K562 (cell line): ENCODE measurements at regions not wholly inside any gene's neighbourhood (a gene's known extent, or its start where the extent isn't known, plus 50 kb on each side); places are given as distances from the start of the nearest gene placed in this dataset.
A peak's percentile ranks its signal among the peaks of the same experiment; 100 is the strongest.

ENCODE experiments used
- BMI1 ChIP-seq: fragments of 150-350 bp; IDR thresholded peaks from 2 replicates; pipeline ENCODE4 v1.6.1; 2014; ENCODE audit warnings: low read length
- CBX8 ChIP-seq: fragments of 200-600 bp; sonication (generic); IDR thresholded peaks from 2 replicates; pipeline ENCODE4 v1.6.1; 2012; ENCODE audit warnings: borderline replicate concordance, mixed run types, low read depth, mild to moderate bottlenecking, moderate library complexity, mixed read lengths, low read length, control low read depth, inconsistent platforms; ENCODE audit not compliant: poor library complexity, severe bottlenecking; ENCODE audit errors: extremely low read depth
- FOXA1 ChIP-seq: fragments of 450-650 bp; IDR thresholded peaks from 2 replicates; pipeline ENCODE4 v1.6.1; 2016; ENCODE audit warnings: mild to moderate bottlenecking, borderline replicate concordance
- GABPB1 ChIP-seq: sonication (generic); formaldehyde crosslinking; IDR thresholded peaks from 2 replicates; pipeline ENCODE4 v1.8.0; 2022; ENCODE audit warnings: mild to moderate bottlenecking, missing genetic modification reagents
- HDAC8 ChIP-seq: fragments of 450-650 bp; IDR thresholded peaks from 2 replicates; pipeline ENCODE4 v1.6.1; 2016; ENCODE audit warnings: mild to moderate bottlenecking, missing genetic modification characterization, moderate library complexity, missing compliant biosample characterization
- HMG20A ChIP-seq: fragments of 450-650 bp; formaldehyde crosslinking; conservative IDR thresholded peaks from 2 replicates; pipeline ENCODE4 v1.4.0; 2020; ENCODE audit warnings: mild to moderate bottlenecking, mixed read lengths
- ILF3 ChIP-seq: fragments of 450-650 bp; IDR thresholded peaks from 2 replicates; pipeline ENCODE4 v1.6.1; 2018; ENCODE audit warnings: antibody characterized with exemption, mild to moderate bottlenecking, moderate library complexity, borderline replicate concordance
- KHSRP ChIP-seq: fragments of 450-650 bp; IDR thresholded peaks from 2 replicates; pipeline ENCODE4 v1.6.1; 2017
- KLF6 ChIP-seq: fragments of 250-450 bp; sonication (Bioruptor Pico); IDR thresholded peaks from 2 replicates; pipeline ENCODE4 v1.4.0; 2020; ENCODE audit warnings: mild to moderate bottlenecking, moderate library complexity, borderline replicate concordance
- MAFG ChIP-seq: fragments of 450-650 bp; conservative IDR thresholded peaks from 2 replicates; pipeline ENCODE4 v1.6.1; 2016; ENCODE audit warnings: missing genetic modification characterization, missing compliant biosample characterization
- MTA2 ChIP-seq: fragments of 450-650 bp; IDR thresholded peaks from 2 replicates; pipeline ENCODE4 v1.6.1; 2016; ENCODE audit warnings: low read depth
- SAFB ChIP-seq: fragments of 200-400 bp; formaldehyde crosslinking; IDR thresholded peaks from 2 replicates; pipeline ENCODE4 v1.6.1; 2017; ENCODE audit warnings: low read depth, low read length, borderline replicate concordance
- SMC3 ChIP-seq: conservative IDR thresholded peaks from 2 replicates; pipeline ENCODE4 v1.6.1; 2011; ENCODE audit warnings: low read depth, low read length, improper control_type of control experiment; ENCODE audit not compliant: insufficient read depth
- SRSF9 ChIP-seq: fragments of 200-400 bp; formaldehyde crosslinking; IDR thresholded peaks from 2 replicates; pipeline ENCODE4 v1.6.1; 2017; ENCODE audit warnings: low read depth, low read length, borderline replicate concordance
- ZNF41 ChIP-seq: fragments of 250-450 bp; sonication (Bioruptor Pico); conservative IDR thresholded peaks from 2 replicates; pipeline ENCODE4 v1.4.0; 2020; ENCODE audit warnings: mild to moderate bottlenecking
- ZNF830 ChIP-seq: fragments of 250-450 bp; sonication (Bioruptor Pico); IDR thresholded peaks from 2 replicates; pipeline ENCODE4 v1.5.0; 2021; ENCODE audit warnings: mild to moderate bottlenecking
- TF ChIP-seq, protein P1 (sequence below): fragments of 250-450 bp; sonication (Bioruptor Pico); IDR thresholded peaks from 2 replicates; pipeline ENCODE4 v1.5.0; 2021; ENCODE audit warnings: mild to moderate bottlenecking, moderate library complexity
- TF ChIP-seq, protein P2 (sequence below): fragments of 450-650 bp; IDR thresholded peaks from 2 replicates; pipeline ENCODE4 v1.6.1; 2016; ENCODE audit warnings: borderline replicate concordance
- TF ChIP-seq, protein P3 (sequence below): fragments of 200-800 bp; sonication (Bioruptor generic); IDR thresholded peaks from 2 replicates; pipeline ENCODE4 v1.6.1; 2017; ENCODE audit warnings: missing genetic modification characterization, missing compliant biosample characterization

DNA sequence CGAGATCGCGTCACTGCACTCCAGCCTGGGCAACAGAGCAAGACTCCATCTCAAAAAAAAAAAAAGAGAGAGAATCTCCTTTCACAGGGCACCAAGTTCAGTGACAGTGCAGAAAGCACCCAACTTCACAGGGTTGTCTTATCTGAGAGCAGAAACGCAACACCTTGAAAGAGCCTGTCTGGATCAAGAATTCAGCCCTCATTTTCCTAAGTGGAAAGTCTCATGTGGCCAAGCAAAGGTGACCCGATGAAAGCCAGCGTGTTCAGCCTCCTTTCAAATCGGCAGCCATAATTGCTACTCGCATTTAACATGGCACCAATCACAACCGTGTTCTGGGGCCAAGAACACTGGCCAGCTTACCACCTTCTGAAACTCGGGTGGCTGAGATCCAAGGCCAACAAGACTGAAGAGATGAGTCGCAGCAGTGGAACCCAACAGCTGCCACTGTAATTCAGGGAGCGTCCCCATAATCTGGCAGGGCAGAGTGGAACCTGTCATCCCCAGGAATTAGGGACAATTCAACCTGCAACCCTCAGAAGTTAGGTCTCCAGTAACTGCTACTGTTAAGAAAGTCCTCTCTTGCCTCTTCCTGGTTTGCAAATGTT lies 536.7 kb upstream of the JARID2 start (continued):
- no peak for TF ChIP-seq HMG20A (CRISPR knock-in tag)
- no peak for TF ChIP-seq SRSF9
- no peak for TF ChIP-seq KHSRP
- TF ChIP-seq BMI1: no peak
- TF ChIP-seq SMC3: no peak
- TF ChIP-seq ILF3: no peak
- TF ChIP-seq ZNF830 (CRISPR knock-in tag): no peak
- no peak for TF ChIP-seq MTA2
- TF ChIP-seq KLF6: peak; percentile 27; the same call in 1 of the 2 replicates
- TF ChIP-seq, protein P1, sequence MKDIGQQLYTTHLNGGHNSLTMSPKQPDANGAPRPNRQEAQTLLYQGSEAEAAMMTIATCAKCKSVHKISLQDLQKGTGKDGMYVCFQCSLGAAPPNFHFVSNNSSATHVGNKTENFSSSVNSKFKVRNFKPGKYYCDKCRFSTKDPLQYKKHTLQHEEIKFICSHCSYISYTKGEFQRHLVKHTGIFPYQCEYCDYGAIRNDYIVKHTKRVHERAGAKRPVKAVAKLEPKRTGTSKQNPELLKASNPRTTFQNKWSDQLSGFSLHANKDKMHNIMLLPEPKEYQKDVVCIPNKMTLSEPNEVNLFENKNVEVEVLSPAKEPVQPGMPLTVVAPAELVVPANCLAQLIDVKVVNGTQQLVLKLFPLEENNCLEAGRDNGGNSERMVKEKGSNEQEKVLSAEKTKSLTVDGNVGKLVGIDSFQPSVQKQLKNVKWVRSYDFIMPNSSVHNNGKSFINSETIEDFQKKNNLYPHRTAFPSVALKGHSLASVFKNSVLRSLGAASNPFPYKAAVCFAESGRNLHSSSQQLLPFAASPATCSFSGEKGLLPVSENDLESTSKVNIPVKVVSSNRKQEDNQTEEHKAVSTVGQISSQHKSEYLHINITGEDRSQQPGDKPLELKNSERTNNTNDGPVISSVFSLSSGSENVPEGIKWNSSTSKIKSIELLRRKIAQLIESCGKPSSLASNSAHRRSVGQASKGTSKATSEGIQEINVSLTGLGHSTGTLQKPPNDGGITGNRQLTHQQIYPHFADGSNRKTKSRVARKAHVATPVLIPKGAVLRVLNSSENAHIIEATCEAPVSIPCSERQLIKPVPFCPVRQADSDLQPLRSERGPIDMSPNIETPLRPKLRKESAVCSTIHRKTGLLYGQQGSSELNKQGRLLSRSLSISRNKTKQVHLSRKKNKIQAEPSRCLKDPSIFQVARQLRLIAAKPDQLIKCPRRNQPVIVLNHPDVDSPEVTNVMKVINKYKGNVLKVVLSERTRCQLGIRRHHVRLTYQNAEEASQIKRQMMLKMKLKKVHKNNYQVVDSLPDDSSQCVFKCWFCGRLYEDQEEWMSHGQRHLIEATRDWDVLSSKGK (CRISPR knock-in tag): no peak
- TF ChIP-seq, protein P2, sequence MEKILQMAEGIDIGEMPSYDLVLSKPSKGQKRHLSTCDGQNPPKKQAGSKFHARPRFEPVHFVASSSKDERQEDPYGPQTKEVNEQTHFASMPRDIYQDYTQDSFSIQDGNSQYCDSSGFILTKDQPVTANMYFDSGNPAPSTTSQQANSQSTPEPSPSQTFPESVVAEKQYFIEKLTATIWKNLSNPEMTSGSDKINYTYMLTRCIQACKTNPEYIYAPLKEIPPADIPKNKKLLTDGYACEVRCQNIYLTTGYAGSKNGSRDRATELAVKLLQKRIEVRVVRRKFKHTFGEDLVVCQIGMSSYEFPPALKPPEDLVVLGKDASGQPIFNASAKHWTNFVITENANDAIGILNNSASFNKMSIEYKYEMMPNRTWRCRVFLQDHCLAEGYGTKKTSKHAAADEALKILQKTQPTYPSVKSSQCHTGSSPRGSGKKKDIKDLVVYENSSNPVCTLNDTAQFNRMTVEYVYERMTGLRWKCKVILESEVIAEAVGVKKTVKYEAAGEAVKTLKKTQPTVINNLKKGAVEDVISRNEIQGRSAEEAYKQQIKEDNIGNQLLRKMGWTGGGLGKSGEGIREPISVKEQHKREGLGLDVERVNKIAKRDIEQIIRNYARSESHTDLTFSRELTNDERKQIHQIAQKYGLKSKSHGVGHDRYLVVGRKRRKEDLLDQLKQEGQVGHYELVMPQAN: no peak
- 0 out of 2 replicates have a peak, but pooled peaks have one; percentile 23 for TF ChIP-seq HDAC8 (tag)
- TF ChIP-seq FOXA1: no peak
- TF ChIP-seq ZNF41 (CRISPR knock-in tag): no peak; the same call in 1 of the 2 replicates
- no peak for TF ChIP-seq GABPB1 (CRISPR knock-in tag)
- no peak for TF ChIP-seq SAFB
- TF ChIP-seq MAFG (tag): peak; percentile 52
- TF ChIP-seq CBX8: no peak
- TF ChIP-seq, protein P3, sequence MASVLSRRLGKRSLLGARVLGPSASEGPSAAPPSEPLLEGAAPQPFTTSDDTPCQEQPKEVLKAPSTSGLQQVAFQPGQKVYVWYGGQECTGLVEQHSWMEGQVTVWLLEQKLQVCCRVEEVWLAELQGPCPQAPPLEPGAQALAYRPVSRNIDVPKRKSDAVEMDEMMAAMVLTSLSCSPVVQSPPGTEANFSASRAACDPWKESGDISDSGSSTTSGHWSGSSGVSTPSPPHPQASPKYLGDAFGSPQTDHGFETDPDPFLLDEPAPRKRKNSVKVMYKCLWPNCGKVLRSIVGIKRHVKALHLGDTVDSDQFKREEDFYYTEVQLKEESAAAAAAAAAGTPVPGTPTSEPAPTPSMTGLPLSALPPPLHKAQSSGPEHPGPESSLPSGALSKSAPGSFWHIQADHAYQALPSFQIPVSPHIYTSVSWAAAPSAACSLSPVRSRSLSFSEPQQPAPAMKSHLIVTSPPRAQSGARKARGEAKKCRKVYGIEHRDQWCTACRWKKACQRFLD: peak; percentile 29; the same call in 1 of the 2 replicates
